Breast epithelium (tissue), 3 donors: ENCODE measurements at regions not wholly inside any gene's neighbourhood (a gene's known extent, or its start where the extent isn't known, plus 50 kb on each side); places are given as distances from the start of the nearest gene placed in this dataset.

ENCODE experiments used
- POLR2A ChIP-seq: fragments of 450-650 bp; IDR thresholded peaks from one replicate; pipeline ENCODE4 v1.6.1; 2016; ENCODE audit warnings: antibody characterized with exemption, mild to moderate bottlenecking, moderate library complexity
- TF ChIP-seq, protein P1 (sequence below), 3 donors: fragments of 450-650 bp; IDR thresholded peaks; one replicate each; pipeline ENCODE4 v1.5.1; 2016 to 2017; ENCODE audit warnings: antibody characterized with exemption in 3 of 3, mild to moderate bottlenecking in 3 of 3, moderate library complexity in 3 of 3

DNA sequence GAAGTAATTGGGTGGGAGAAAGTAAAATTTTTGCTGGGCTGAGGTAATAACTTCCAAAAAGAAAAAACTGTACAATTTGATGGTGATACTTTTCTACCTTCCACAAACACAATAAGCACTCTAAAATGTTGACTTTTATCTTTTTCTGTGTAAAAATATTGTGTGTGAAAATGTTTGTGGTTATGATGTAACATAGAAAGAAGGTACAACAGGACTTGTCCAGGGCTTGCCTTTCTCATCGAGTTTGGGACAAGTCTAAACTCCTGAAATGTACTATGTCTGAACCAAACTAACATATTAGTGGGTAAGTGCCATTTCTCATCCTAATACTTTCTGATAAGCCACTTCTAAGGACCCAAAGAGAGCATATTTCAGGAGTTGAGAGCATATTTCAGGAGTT lies 174.2 kb upstream of the PDGFD start:
- TF ChIP-seq, protein P1, sequence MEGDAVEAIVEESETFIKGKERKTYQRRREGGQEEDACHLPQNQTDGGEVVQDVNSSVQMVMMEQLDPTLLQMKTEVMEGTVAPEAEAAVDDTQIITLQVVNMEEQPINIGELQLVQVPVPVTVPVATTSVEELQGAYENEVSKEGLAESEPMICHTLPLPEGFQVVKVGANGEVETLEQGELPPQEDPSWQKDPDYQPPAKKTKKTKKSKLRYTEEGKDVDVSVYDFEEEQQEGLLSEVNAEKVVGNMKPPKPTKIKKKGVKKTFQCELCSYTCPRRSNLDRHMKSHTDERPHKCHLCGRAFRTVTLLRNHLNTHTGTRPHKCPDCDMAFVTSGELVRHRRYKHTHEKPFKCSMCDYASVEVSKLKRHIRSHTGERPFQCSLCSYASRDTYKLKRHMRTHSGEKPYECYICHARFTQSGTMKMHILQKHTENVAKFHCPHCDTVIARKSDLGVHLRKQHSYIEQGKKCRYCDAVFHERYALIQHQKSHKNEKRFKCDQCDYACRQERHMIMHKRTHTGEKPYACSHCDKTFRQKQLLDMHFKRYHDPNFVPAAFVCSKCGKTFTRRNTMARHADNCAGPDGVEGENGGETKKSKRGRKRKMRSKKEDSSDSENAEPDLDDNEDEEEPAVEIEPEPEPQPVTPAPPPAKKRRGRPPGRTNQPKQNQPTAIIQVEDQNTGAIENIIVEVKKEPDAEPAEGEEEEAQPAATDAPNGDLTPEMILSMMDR (IDR thresholded peaks at IDR 0.05): no peak
- TF ChIP-seq POLR2A: no peak
